SK-N-SH (cell line): ENCODE measurements at regions not wholly inside any gene's neighbourhood (a gene's known extent, or its start where the extent isn't known, plus 50 kb on each side); places are given as distances from the start of the nearest gene placed in this dataset.

Source experiments
- CTCF ChIA-PET: fragments of 300-600, 350-600 bp; formaldehyde crosslinking; extraction: SDS; loops from one replicate; lab custom pipeline; 2021; lab: Yijun Ruan, JAX
- POLR2A ChIA-PET: fragments of 350-600 bp; sonication (Branson Sonifier 250); formaldehyde crosslinking; extraction: SDS; loops from one replicate; lab custom pipeline; 2020; ENCODE audit warnings: antibody characterized with exemption, inconsistent platforms; lab: Yijun Ruan, JAX
- DNase-seq: peaks from one replicate; pipeline ENCODE4 v3.0.0; 2012
- H2AFZ ChIP-seq: fragments of 200-600 bp; sonication (generic); 2 replicates; pipeline ENCODE4 v1.8.1; 2016; ENCODE audit warnings: antibody characterized with exemption, mild to moderate bottlenecking, low read depth
- H3F3A ChIP-seq: fragments of 200-600 bp; sonication (generic); replicated peaks from 2 replicates; pipeline ENCODE3; 2016; ENCODE audit warnings: antibody characterized with exemption, mild to moderate bottlenecking; ENCODE audit not compliant: insufficient read depth
- H3K27ac ChIP-seq, 2 experiments: fragments of 200-500 bp in 1 of 2; fragments of 200-600 bp in 1 of 2; sonication (Bioruptor generic) in 1 of 2; sonication (generic), shearing (Covaris generic) in 1 of 2; 2 replicates each; pipeline versions ENCODE4 v1.5.1 to v1.6.1; 2014 to 2016; ENCODE audit warnings: low read depth in 2 of 2, inconsistent platforms in 1 of 2, low read length in 1 of 2, mild to moderate bottlenecking in 1 of 2, mixed read lengths in 1 of 2
- H3K27me3 ChIP-seq: fragments of 200-600 bp; sonication (generic), shearing (Covaris generic); 2 replicates; pipeline ENCODE4 v1.6.1; 2016; ENCODE audit warnings: mixed run types; ENCODE audit not compliant: insufficient read depth
- H3K36me3 ChIP-seq, 2 experiments: fragments of 200-500 bp in 1 of 2; fragments of 200-600 bp in 1 of 2; sonication (Bioruptor generic) in 1 of 2; sonication (generic) in 1 of 2; replicated peaks in 1 of 2; 2 replicates each; pipeline versions ENCODE3 to v1.5.1; 2014 to 2016; ENCODE audit warnings: low read length in 1 of 2, mild to moderate bottlenecking in 1 of 2; ENCODE audit not compliant: insufficient read depth in 2 of 2, control insufficient read depth in 1 of 2
- H3K4me1 ChIP-seq, 2 experiments: fragments of 200-500 bp in 1 of 2; fragments of 200-600 bp in 1 of 2; sonication (Bioruptor generic) in 1 of 2; sonication (generic), shearing (Covaris generic) in 1 of 2; 2 replicates each; pipeline versions ENCODE4 v1.5.1 to v1.6.1; 2014 to 2016; ENCODE audit warnings: low read depth in 1 of 2, low read length in 1 of 2, mixed run types in 1 of 2; ENCODE audit not compliant: insufficient read depth in 2 of 2, control insufficient read depth in 1 of 2
- H3K4me2 ChIP-seq: fragments of 200-600 bp; sonication (generic), shearing (Covaris generic); 2 replicates; pipeline ENCODE4 v1.6.1; 2017; ENCODE audit warnings: mixed run types
- H3K4me3 ChIP-seq, 2 experiments: fragments of 200-500 bp in 1 of 2; fragments of 200-600 bp in 1 of 2; sonication (Bioruptor generic) in 1 of 2; sonication (generic), shearing (Covaris generic) in 1 of 2; 2 replicates each; pipeline versions ENCODE4 v1.5.1 to v1.8.1; 2014 to 2016; ENCODE audit warnings: low read depth in 2 of 2, inconsistent platforms in 1 of 2, low read length in 1 of 2, mild to moderate bottlenecking in 1 of 2, mixed read lengths in 1 of 2, moderate library complexity in 1 of 2
- H3K79me2 ChIP-seq: fragments of 200-600 bp; sonication (generic); 2 replicates; pipeline ENCODE4 v1.8.1; 2017; ENCODE audit warnings: mild to moderate bottlenecking; ENCODE audit not compliant: insufficient read depth
- H3K9ac ChIP-seq: fragments of 200-600 bp; sonication (generic); 2 replicates; pipeline ENCODE4 v1.6.1; 2017; ENCODE audit warnings: mixed run types
- H3K9me2 ChIP-seq: fragments of 200-600 bp; sonication (generic); 2 replicates; pipeline ENCODE4 v1.6.1; 2017; ENCODE audit warnings: mixed run types
- H3K9me3 ChIP-seq: fragments of 200-600 bp; sonication (generic); 2 replicates; pipeline ENCODE4 v1.6.1; 2017; ENCODE audit warnings: mixed run types, mild to moderate bottlenecking, moderate library complexity
- H4K20me1 ChIP-seq: fragments of 200-600 bp; sonication (generic); 2 replicates; pipeline ENCODE4 v1.6.1; 2017; ENCODE audit warnings: mild to moderate bottlenecking, mixed run types; ENCODE audit not compliant: insufficient read depth
- CHD2 ChIP-seq: fragments of 150-350 bp; IDR thresholded peaks from 2 replicates; pipeline ENCODE4 v1.6.1; 2018; ENCODE audit warnings: low read length; ENCODE audit not compliant: partially characterized antibody
- CTCF ChIP-seq: fragments of 200-600 bp; sonication (generic); IDR thresholded peaks from 2 replicates; pipeline ENCODE4 v1.6.1; 2017; ENCODE audit warnings: antibody characterized with exemption, mild to moderate bottlenecking, moderate library complexity
- FOSL2 ChIP-seq: IDR thresholded peaks from 2 replicates; pipeline ENCODE4 v1.4.0; 2012; ENCODE audit warnings: low read depth, mild to moderate bottlenecking, moderate library complexity, borderline replicate concordance
- FOXM1 ChIP-seq: IDR thresholded peaks from 2 replicates; pipeline ENCODE4 v1.4.0; 2012; ENCODE audit warnings: low read depth, mild to moderate bottlenecking
- GATA2 ChIP-seq: sonication (generic); formaldehyde crosslinking; IDR thresholded peaks from 2 replicates; pipeline ENCODE4 v1.5.0; 2020; ENCODE audit warnings: mild to moderate bottlenecking, missing genetic modification reagents
- MEF2A ChIP-seq: IDR thresholded peaks from 2 replicates; pipeline ENCODE4 v1.4.0; 2012; ENCODE audit warnings: low read depth, borderline replicate concordance
- MXI1 ChIP-seq: IDR thresholded peaks from 2 replicates; pipeline ENCODE4 v1.6.1; 2012; ENCODE audit warnings: mild to moderate bottlenecking, low read depth, low read length, improper control_type of control experiment
- NFIC ChIP-seq: IDR thresholded peaks from 2 replicates; pipeline ENCODE4 v1.4.0; 2012; ENCODE audit warnings: borderline replicate concordance
- PBX3 ChIP-seq: IDR thresholded peaks from 2 replicates; pipeline ENCODE4; 2012
- POLR2AphosphoS5 ChIP-seq: IDR thresholded peaks from 2 replicates; pipeline ENCODE4 v1.6.1; 2012; ENCODE audit warnings: low read depth, low read length
- RCOR1 ChIP-seq: fragments of 150-350 bp; IDR thresholded peaks from 2 replicates; pipeline ENCODE4 v1.6.1; 2017; ENCODE audit warnings: antibody characterized with exemption, low read length
- RFX5 ChIP-seq: IDR thresholded peaks from 2 replicates; pipeline ENCODE4 v1.6.1; 2012; ENCODE audit warnings: mild to moderate bottlenecking, improper control_type of control experiment, low read length
- RXRA ChIP-seq: IDR thresholded peaks from 2 replicates; pipeline ENCODE4 v1.4.0; 2012; ENCODE audit warnings: low read depth, mild to moderate bottlenecking, borderline replicate concordance
- TAF1 ChIP-seq: IDR thresholded peaks from 2 replicates; pipeline ENCODE4 v1.6.1; 2012; ENCODE audit warnings: low read depth, mild to moderate bottlenecking, low read length, moderate library complexity, borderline replicate concordance
- YY1 ChIP-seq: IDR thresholded peaks from 2 replicates; pipeline ENCODE4 v1.4.0; 2012; ENCODE audit warnings: low read depth, mild to moderate bottlenecking
- WGBS: methylation state at CpG from one replicate; pipeline ENCODE4 v1.1.6; 2017; ENCODE audit warnings: low lambda C conversion rate; 5-methylcytosine and 5-hydroxymethylcytosine counted together
- TF ChIP-seq, protein P1 (sequence below): IDR thresholded peaks from 2 replicates; pipeline ENCODE4 v1.4.0; 2012; ENCODE audit warnings: low read depth, borderline replicate concordance
- TF ChIP-seq, protein P2 (sequence below): IDR thresholded peaks from 2 replicates; pipeline ENCODE4 v1.4.0; 2012; ENCODE audit warnings: low read depth, borderline replicate concordance

- Histone ChIP-seq H3K27me3 (no peaks in the 10 kb centered on the region), H3F3A (peaks cover 7% of the 10 kb centered on the region), H3K79me2 (no peaks in the 10 kb centered on the region), H3K27ac (no peak overlapping the region), H3K36me3 (no peaks in the 10 kb centered on the region), H3K9ac (no peak overlapping the region), H3K4me1 (0 out of 4 replicates have a peak, but pooled peaks cover 0 to 12% of the 10 kb centered on the region in 2 experiments), H3K4me2 (no peak overlapping the region), H2AFZ (no peak overlapping the region), H4K20me1 (no peaks in the 10 kb centered on the region), H3K9me3 (no peaks in the 10 kb centered on the region), H3K9me2 (no peaks in the 10 kb centered on the region), H3K4me3 (no peak overlapping the region)
- POLR2A ChIA-PET: no interaction called here
- DNase-seq: no peak
- CTCF ChIA-PET: interaction anchor here (1.0 kb wide), 1 partner anchor 19 kb away, joined by 3 read pairs; no protein-coding TSS in a partner anchor
- TF ChIP-seq MEF2A: no peak
- WGBS: 55% methylated on average over 4 of the region's 4 CpGs
Measured at GRCh38 chrX:16464369-16464768, 185.6 kb upstream of the S100G start.

DNA sequence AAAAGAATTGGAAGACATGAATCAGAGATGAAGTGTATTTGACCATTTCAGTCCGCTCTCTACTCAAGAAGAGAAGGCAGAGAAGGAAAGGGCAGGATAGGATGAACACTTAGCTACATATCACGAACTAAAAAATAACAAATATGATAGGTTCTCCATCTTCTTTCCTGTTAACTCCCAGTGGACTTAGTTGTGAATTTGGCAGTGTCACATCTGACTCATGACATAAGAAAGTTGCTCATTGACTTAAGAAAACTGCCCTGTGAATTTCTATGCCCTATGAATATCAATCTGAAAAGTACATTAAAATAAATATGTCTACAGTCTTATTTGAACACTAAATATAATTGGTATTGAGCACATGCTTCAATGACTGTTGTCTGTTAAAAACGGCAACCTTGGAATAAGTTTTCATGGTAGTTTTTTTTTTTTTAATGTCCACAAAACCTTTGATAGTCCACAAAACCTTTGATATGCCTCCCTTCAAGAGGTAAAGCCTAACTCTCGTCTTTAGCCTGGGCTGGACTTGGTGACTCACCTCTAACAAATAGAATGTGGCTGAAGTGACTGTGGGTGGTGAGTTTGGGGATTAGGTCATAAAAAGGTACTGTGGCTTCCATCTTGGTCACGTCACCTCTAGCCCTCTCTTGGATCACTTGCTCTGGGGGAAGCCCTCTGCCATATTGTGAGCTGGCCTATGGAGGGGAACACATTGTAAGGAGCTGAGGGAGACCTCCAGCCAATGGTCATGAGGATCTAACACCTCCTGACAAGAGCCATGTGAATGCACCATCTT is 184.7 kb upstream of the S100G start:
- peaks cover 7% of the 10 kb centered on the region for H3F3A ChIP-seq
- DNase-seq: no peak
- POLR2A ChIA-PET: no interaction called here
- no peaks in the 10 kb centered on the region for H3K9me3 ChIP-seq
- H3K4me2 ChIP-seq: no peak overlapping the region
- H3K27me3 ChIP-seq: no peaks in the 10 kb centered on the region
- CTCF ChIA-PET: no interaction called here
- no peaks in the 10 kb centered on the region for H4K20me1 ChIP-seq
- H3K4me3 ChIP-seq: no peak overlapping the region
- no peaks in the 10 kb centered on the region for H3K9me2 ChIP-seq
- peak overlapping the region in 1 of 2 experiments; percentile 1; a peak in 1 of 4 replicates for H3K27ac ChIP-seq
- H3K9ac ChIP-seq: no peak overlapping the region
- no peaks in the 10 kb centered on the region for H3K36me3 ChIP-seq
- 0 out of 4 replicates have a peak, but pooled peaks cover 0 to 12% of the 10 kb centered on the region in 2 experiments for H3K4me1 ChIP-seq
- no peak overlapping the region for H2AFZ ChIP-seq
- no peaks in the 10 kb centered on the region for H3K79me2 ChIP-seq
- 50% methylated on average over 4 of the region's 5 CpGs for WGBS
- TF ChIP-seq PBX3: no peak
- no peak for TF ChIP-seq POLR2AphosphoS5
- no peak for TF ChIP-seq RXRA
- TF ChIP-seq, protein P1, sequence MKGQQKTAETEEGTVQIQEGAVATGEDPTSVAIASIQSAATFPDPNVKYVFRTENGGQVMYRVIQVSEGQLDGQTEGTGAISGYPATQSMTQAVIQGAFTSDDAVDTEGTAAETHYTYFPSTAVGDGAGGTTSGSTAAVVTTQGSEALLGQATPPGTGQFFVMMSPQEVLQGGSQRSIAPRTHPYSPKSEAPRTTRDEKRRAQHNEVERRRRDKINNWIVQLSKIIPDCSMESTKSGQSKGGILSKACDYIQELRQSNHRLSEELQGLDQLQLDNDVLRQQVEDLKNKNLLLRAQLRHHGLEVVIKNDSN: no peak
- TF ChIP-seq GATA2 (CRISPR knock-in tag): no peak
- TF ChIP-seq TAF1: no peak
- TF ChIP-seq, protein P2, sequence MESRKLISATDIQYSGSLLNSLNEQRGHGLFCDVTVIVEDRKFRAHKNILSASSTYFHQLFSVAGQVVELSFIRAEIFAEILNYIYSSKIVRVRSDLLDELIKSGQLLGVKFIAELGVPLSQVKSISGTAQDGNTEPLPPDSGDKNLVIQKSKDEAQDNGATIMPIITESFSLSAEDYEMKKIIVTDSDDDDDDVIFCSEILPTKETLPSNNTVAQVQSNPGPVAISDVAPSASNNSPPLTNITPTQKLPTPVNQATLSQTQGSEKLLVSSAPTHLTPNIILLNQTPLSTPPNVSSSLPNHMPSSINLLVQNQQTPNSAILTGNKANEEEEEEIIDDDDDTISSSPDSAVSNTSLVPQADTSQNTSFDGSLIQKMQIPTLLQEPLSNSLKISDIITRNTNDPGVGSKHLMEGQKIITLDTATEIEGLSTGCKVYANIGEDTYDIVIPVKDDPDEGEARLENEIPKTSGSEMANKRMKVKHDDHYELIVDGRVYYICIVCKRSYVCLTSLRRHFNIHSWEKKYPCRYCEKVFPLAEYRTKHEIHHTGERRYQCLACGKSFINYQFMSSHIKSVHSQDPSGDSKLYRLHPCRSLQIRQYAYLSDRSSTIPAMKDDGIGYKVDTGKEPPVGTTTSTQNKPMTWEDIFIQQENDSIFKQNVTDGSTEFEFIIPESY: no peak
- no peak for TF ChIP-seq YY1
- no peak for TF ChIP-seq RFX5
- no peak for TF ChIP-seq NFIC
- TF ChIP-seq RCOR1: no peak
- no peak; the same call in 1 of the 2 replicates for TF ChIP-seq FOSL2
- TF ChIP-seq CHD2: no peak
- TF ChIP-seq FOXM1: no peak
- TF ChIP-seq MXI1: no peak
- TF ChIP-seq CTCF: no peak
